22Rv1 (cell line): ENCODE measurements at regions not wholly inside any gene's neighbourhood (a gene's known extent, or its start where the extent isn't known, plus 50 kb on each side); places are given as distances from the start of the nearest gene placed in this dataset.

Experiments used
- H3K27ac ChIP-seq: fragments of 450-650 bp; 2 replicates; pipeline ENCODE4 v1.5.1; 2017
- ZFX ChIP-seq: fragments of 450-650 bp; IDR thresholded peaks from 2 replicates; pipeline ENCODE4 v1.6.1; 2017; ENCODE audit warnings: antibody characterized with exemption, borderline replicate concordance
- TF ChIP-seq, protein P1 (sequence below): fragments of 450-650 bp; IDR thresholded peaks from 2 replicates; pipeline ENCODE4 v1.5.1; 2017; ENCODE audit warnings: mild to moderate bottlenecking

DNA sequence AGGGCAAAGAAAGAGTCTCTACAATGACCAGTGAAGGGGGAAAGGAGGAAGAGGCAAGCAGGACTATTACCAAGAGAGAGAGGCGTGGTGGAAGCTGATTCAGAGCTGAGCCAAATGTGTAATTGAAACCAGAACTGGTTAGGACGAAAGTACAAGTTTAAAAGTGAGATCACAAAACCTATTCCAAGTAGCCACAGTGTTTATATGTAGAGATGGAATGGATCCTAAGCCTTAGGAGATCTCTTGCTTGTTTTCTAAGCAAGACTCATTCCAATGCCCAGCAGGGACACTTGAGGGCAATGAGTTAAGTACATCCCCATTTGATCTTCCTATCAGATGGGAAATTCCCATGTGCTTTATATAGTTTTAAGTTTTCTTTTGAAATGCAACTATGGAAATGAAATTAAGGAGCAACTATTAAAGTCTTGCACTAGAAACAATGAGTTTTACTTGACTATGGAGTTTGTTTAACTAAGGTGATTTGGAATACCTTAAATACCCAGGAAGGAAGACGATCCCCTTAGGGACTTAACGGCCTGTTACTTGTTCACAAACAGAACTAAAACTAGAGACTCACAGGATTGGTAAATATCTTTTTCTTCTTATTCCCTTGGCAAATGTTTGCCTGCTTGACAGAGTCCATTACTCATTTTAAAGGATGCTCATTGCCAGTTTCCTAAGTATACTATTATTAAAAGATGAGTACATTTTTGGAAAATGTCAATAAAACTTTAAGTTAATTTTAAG lies 51.1 kb upstream of the SNX2 start:
- no peak overlapping the region for H3K27ac ChIP-seq
- TF ChIP-seq ZFX: no peak
- TF ChIP-seq, protein P1, sequence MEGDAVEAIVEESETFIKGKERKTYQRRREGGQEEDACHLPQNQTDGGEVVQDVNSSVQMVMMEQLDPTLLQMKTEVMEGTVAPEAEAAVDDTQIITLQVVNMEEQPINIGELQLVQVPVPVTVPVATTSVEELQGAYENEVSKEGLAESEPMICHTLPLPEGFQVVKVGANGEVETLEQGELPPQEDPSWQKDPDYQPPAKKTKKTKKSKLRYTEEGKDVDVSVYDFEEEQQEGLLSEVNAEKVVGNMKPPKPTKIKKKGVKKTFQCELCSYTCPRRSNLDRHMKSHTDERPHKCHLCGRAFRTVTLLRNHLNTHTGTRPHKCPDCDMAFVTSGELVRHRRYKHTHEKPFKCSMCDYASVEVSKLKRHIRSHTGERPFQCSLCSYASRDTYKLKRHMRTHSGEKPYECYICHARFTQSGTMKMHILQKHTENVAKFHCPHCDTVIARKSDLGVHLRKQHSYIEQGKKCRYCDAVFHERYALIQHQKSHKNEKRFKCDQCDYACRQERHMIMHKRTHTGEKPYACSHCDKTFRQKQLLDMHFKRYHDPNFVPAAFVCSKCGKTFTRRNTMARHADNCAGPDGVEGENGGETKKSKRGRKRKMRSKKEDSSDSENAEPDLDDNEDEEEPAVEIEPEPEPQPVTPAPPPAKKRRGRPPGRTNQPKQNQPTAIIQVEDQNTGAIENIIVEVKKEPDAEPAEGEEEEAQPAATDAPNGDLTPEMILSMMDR: no peak
